ENCODE measurements at regions not wholly inside any gene's neighbourhood (a gene's known extent, or its start where the extent isn't known, plus 50 kb on each side); places are given as distances from the start of the nearest gene placed in this dataset.

GRCh38 chr6:128694303-128695009 lies 174.1 kb upstream of the PTPRK start:
- ATAC-seq (no peak), DNase-seq (no peak)
- in situ Hi-C loops (cut with MboI; ENCODE audit: low sequenced_read_pairs in 4 of 4) = no loop called here
- intact Hi-C loops (cut with DNase I; ENCODE audit: low total_unique reads) = no loop called here
- H3K4me3 ChIP-seq = no peak overlapping the region
- H3K36me3 ChIP-seq = no peaks in the 10 kb centered on the region
- no peaks in the 10 kb centered on the region for H3K9me3 ChIP-seq
- H3K4me1 ChIP-seq = no peaks in the 10 kb centered on the region
- TF ChIP-seq POLR2A (IDR thresholded peaks at IDR 0.05) = no peak
- TF ChIP-seq CTCF (IDR thresholded peaks at IDR 0.05 in 4 of 5, conservative IDR thresholded peaks at IDR 0.05 in 1 of 5) = no peak
- H3K27me3 ChIP-seq = no peaks in the 10 kb centered on the region
- H3K27ac ChIP-seq = no peak overlapping the region

DNA sequence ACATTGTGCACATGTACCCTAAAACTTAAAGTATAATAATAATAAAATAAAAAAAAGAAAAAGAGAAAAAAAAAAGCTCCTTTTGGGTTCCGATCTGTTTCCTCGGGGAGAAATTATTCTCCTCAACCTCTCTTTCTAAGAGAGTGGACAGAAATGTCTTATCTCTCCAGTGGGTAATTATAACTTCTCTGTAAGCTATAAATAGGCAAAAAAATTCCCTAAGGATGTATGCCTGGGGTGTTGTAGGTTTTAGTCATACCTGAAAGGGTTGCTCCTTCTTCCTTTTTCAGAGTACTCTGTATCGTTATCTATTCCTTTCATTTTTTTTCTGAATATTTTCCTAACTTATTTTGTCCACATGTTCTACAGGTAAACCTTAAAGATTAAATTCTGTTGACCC lies 169.7 kb upstream of the PTPRK start:
- H3K27ac ChIP-seq = no peak overlapping the region
- H3K27me3 ChIP-seq = no peaks in the 10 kb centered on the region
- TF ChIP-seq CTCF (IDR thresholded peaks at IDR 0.05 in 4 of 5, conservative IDR thresholded peaks at IDR 0.05 in 1 of 5) (no peak), POLR2A (IDR thresholded peaks at IDR 0.05) (no peak)
- no peak overlapping the region for H3K4me3 ChIP-seq
- ATAC-seq (no peak), DNase-seq (no peak)
- H3K4me1 ChIP-seq = no peaks in the 10 kb centered on the region
- in situ Hi-C loops (cut with MboI; ENCODE audit: low sequenced_read_pairs in 4 of 4) = no loop called here
- H3K36me3 ChIP-seq = no peaks in the 10 kb centered on the region
- intact Hi-C loops (cut with DNase I; ENCODE audit: low total_unique reads) = no loop called here
- no peaks in the 10 kb centered on the region for H3K9me3 ChIP-seq

DNA sequence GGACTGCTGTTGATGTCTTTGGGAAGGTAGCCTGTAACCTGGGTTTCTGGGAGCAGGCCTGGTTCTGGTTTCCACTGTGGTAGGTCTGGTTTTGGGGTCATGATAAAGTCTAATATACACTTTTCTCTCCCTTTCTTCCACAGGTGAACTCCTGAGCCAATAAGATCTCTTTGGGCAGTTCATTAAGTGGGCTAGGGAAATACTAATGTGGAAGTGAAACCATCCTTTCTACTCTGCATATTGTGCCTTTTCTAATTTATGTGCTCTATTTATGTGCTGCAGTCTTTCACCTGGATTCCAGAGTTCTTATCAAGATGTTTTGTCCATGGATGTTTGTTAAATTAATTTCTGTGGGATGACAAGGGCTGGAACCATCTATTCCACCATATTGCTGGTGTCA lies 165.7 kb upstream of the PTPRK start:
- H3K27ac ChIP-seq = no peak overlapping the region
- no peaks in the 10 kb centered on the region for H3K36me3 ChIP-seq
- H3K4me3 ChIP-seq = no peak overlapping the region
- no peak for DNase-seq
- no peaks in the 10 kb centered on the region for H3K27me3 ChIP-seq
- ATAC-seq = no peak
- intact Hi-C loops (cut with DNase I; ENCODE audit: low total_unique reads) (no loop called here), in situ Hi-C loops (cut with MboI; ENCODE audit: low sequenced_read_pairs in 4 of 4) (no loop called here)
- no peaks in the 10 kb centered on the region for H3K9me3 ChIP-seq
- TF ChIP-seq POLR2A (IDR thresholded peaks at IDR 0.05) = no peak
- no peak for TF ChIP-seq CTCF (IDR thresholded peaks at IDR 0.05 in 4 of 5, conservative IDR thresholded peaks at IDR 0.05 in 1 of 5)
- H3K4me1 ChIP-seq = no peaks in the 10 kb centered on the region

GRCh38 chr6:128676456-128676855 lies 156.1 kb upstream of the PTPRK start:
- ATAC-seq = no peak

More at GRCh38 chr6:128676456-128676855, 156.1 kb upstream of the PTPRK start:
- DNase-seq = no peak
- H3K4me1 ChIP-seq = no peaks in the 10 kb centered on the region
- H3K27ac ChIP-seq = no peak overlapping the region
- TF ChIP-seq POLR2A (IDR thresholded peaks at IDR 0.05) (no peak), CTCF (IDR thresholded peaks at IDR 0.05 in 4 of 5, conservative IDR thresholded peaks at IDR 0.05 in 1 of 5) (no peak)
- H3K27me3 ChIP-seq = no peaks in the 10 kb centered on the region
- no peaks in the 10 kb centered on the region for H3K36me3 ChIP-seq
- intact Hi-C loops (cut with DNase I; ENCODE audit: low total_unique reads) (no loop called here), in situ Hi-C loops (cut with MboI; ENCODE audit: low sequenced_read_pairs in 4 of 4) (no loop called here)
- no peak overlapping the region for H3K4me3 ChIP-seq
- H3K9me3 ChIP-seq = no peaks in the 10 kb centered on the region
